NCI-H69 (cell line): ENCODE measurements at regions not wholly inside any gene's neighbourhood (a gene's known extent, or its start where the extent isn't known, plus 50 kb on each side); places are given as distances from the start of the nearest gene placed in this dataset.

Experiments used
- DNase-seq: peaks from one replicate; lab custom pipeline; 2025; lab: John Stamatoyannopoulos, UW

DNA sequence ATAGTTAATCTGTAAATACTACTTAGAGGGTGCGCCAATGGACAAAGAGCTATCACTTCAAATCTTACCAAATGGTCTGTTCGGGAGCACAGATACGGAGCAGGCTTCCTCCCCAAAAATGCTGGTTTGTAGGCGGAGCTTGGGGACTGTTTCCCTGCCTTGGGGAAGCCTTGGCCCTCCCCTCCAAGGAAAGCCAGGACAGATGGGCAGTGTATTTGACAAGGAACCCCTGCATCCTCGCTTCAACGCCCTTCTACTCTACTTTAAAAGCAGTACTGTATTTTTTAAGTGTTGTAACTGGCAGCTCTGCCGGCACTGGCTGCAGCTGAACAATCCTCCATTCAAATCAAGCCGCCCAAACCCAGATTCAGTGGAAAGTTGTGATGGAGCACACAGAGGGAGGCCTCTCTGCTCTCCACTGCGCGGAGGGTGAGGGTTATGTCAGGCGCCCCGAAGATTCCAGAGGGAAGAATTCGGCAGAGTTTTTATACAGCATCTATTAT is 83.1 kb upstream of the FNDC3B start:
- no peak for DNase-seq

DNA sequence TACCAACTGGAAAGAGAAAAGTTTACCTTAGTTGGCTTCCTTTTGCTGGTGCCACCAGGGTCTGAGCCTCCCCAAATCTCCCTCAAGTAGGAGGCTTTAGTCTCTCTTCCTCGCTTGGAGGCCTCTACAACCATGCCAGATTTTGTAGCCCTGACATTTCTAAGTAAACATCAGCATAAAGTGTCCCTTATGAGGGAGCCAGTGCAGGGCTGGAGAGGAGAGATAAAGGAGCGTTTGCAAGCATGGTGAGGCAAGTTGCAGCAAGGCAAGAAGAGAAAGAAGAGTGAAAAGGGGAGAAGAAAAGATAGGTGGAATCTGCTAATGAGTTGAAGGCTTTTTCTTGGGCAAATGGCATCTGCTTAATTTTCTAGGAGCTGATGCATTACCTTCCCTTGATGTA is 82.7 kb upstream of the FNDC3B start:
- DNase-seq: no peak

DNA sequence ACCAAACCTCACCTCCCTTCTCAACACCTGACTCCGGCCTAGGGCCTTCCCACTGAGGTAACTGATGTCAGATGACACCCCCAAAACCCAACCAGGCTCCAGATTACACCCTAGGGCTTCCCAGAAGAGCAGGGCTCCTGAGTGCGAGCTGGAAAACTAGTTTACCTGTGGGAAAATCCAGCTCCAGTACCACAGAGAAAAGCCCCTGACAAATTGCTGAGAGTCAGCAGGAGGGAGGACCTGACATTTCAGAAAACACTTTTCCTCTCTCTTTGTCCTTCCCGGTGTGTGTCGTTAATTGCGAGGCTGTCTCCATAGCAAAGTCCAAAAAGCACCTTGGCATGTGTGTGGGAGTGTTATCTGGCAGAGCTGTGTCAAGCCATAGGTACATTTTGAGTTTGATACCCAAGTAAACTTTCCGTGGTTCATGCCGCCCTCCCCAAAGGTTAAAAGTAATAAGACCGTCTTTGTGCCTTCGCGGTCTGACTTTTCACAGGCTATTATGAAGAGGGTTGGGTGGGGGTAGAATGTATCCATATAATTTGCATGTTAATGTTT is 79.8 kb upstream of the FNDC3B start:
- DNase-seq: peak; percentile 86

DNA sequence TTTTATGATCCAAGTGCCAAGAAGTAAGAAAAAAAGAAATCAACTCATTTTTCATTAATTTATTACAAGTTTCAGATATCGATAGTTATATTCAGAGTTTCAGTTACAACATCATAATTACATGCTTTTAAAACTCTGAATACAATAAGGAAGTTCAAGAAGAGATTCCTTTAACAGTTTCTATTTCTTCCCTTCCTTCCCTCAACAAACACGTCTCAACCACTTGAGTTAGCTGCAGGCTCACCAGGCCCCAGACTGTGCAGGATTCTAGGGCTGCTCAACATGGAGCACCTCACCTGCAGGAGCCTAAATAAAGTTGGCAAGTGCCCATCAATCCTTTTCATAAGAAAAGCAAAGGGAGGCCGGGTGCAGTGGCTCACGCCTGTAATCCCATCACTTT is 79.2 kb upstream of the FNDC3B start:
- DNase-seq: peak; percentile 37

DNA sequence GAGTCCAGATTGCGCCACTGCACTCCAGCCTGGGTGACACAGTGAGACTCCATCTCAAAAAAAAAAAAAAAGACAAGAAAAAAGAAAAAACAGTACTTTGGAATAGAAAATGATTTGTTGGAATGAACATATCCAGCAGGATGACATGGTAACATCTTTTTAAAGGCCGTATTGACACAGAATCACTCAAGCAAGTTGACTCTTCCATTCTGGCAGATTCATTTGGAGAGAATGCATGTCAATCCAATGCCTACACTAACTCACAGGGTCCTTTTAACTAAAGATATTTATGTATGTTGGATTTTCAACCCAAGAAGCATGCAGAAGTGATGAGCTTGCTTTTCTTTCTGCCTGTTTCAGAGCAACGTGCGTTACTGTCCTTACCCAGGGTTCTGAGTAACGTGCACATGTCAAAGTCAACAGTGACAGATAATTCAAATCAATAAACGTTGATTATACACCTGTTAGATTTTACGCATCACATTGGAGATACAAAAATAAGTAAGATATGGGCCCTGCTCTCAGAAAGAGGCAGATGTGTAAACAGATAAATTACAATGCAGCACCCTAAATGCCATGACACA is 77.1 kb upstream of the FNDC3B start:
- no peak for DNase-seq

DNA sequence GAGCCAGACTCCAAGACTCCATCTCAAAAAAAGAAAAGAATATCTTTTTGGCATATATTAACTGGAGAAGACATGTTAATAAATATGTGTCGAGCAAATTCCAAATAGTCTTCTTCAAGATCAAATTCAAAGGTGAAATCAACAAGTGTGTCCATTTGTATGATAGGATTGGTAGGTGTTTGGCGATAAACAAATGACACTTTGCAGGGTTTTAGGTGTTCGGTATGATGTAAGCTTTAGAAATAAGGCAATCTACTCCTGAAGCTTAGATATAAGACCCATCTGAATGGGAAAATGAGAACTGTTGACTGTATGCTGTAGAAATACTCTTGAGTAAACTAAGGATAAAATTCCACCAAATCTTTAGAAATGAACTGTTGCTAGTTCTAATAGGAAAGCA is 75.8 kb upstream of the FNDC3B start:
- no peak for DNase-seq

DNA sequence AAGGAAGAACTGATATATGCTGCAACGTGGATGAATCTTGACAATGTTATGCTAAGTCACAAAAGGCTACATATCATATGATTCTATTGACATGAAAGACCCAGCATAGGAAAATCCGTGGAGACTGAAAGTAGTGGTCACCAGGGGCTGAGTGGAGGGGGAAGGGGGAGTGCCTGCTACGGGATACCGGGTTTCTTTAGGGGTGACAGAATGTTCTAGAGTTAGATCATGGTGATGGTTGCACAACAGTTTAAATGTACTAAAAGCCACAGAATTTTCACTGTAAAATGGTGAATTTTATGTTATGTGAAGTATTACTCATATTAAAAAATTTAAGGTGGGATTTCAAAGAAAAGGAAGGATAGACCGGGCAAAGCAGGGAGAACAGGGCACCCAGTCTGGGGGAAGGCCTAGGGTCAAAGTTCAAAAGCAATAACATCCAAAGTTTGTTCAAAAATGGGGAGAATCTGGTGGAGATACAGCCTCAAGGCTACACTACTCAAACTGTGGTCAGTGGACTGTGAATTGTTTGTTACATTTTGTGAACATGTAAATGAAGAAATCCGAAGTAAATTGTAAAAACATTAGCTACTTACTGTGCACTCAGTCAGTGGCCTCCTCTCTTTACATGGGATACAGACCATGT is 74.2 kb upstream of the FNDC3B start:
- DNase-seq: no peak

DNA sequence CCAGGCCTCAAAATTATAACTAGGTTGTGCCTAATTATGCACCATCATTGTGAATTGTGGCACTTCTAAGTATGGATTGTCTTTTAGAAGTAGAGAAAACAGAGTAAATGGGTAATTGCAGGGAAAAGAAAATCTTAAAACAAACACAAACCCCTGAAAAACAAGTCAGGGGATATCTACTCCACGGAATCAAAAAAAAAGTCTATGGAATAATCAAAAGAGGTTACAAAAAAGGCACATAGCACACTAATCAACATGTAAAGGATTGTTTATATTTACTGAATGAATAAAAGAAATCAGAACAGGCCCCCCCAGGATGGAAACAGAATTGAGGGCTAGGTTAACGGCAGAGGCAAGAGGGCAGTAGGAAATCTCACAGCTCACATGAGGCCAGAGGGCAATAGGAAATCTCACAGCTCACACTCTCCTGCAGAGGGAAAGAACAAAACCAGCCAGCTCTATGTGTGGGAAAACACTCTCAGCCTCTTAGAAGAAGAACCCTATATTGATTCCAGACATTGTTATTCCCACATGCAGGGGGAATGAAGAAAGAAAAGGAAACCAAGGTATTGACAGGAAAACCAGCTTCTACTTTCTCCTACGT is 72.7 kb upstream of the FNDC3B start:
- no peak for DNase-seq

DNA sequence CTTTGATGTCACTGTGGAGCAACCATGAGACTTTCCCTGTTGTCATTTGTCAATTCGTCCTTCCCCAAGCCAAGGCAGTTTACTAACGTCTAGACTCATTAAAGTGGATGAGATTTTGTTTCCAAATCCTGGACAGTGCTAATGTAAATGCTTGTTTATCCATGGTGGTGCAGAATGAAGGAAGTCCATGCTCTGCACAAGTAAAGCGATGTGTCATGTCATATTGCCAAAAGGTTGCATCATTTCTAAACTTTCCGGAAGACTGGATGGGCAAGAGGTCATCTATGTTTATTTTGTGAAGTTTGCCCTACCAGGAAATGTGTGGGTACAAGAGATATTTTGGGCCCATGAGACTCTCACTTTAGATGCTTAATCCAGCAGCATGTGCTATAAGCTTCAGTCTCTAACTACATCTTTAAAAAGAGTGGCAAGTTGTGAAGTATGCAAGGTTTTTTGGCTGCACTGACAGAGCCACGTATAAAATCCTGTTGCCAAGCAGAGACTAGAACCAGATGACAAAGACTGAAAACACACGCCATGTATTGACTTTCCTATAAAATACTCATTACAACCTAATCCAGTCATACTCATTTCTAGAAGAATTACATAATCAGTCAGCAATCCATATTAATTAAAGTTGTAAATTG is 72.1 kb upstream of the FNDC3B start:
- DNase-seq: peak; percentile 30

DNA sequence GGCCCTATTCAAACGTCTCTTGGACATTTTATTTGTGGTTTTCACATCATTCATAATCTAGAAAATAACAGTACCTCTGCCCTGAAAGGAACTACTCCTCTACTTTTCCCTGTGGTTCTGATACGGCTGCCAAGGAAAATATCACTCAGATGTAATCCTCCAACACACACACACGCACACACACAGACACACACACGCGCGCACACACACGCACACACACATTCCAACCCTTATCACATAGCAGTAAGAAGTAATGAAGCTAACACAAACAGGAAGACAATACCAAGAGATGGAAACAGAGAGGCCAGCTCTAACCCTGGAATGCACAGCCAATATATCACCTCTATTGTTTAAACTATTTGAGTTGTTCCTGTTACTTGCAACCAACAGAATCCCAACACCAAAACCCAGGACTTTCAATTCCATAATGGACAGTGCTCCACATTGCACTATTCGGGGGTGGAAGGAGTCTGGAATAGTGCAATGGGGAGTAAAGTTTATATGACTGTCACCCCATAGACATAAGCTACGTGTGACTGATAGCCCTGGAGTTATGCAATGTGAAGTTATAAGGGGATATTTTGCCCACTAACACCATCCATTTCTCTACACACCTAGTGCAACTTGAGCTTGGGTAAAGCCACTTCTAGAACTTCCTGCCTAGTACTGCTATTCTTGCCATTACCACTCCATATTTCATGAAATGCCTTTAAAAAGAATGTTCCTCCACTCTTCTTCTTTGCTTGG is 71.3 kb upstream of the FNDC3B start:
- no peak for DNase-seq

DNA sequence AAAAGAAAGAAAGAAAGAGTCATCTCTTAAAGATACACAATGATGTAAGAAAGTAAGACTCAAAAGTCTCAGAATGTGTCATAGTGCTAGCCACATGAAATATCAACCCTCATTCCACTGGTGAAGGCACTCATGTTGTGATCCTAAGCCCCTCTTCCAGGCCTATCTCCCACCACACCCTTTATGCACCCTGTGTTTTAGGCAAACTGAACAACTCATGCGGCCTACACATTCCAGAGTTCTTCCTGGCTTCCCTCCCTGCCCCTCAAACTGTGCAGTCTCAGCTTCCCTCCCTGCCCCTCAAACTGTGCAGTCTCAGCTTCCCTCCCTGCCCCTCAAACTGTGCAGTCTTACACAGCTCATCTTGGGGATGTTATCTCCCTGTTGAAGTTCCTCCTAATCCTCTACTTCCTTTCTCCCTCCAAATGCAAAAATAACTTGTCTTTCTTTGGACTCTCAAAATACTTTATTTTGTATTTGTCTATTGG is 69.0 kb upstream of the FNDC3B start:
- DNase-seq: no peak

DNA sequence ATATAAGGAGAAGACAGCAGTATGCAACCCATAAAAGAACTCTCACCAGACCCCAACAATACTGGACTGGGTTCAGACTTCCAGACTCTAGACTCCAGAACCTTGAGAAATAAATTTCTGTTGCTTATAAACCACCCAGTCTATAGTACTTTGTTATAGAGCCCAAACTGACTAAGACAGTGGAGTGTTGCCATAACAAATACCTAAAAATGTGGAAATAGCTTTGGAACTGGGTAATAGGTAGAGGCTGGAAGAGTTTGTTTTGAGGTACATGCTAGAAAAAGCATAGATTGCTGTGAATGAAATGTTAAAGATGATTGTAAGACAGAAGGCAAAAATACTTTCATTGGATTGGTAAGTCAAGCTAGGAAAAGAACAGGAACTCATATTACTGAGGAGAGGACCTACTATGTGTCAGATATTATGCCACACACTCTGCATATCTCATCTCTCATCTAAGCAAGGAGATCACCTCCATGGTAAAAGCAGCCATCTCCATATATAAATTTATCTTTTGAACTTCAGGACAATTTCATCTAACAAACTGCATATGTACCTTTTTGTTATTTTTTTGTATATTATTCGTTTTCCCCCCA is 67.4 kb upstream of the FNDC3B start:
- DNase-seq: no peak

DNA sequence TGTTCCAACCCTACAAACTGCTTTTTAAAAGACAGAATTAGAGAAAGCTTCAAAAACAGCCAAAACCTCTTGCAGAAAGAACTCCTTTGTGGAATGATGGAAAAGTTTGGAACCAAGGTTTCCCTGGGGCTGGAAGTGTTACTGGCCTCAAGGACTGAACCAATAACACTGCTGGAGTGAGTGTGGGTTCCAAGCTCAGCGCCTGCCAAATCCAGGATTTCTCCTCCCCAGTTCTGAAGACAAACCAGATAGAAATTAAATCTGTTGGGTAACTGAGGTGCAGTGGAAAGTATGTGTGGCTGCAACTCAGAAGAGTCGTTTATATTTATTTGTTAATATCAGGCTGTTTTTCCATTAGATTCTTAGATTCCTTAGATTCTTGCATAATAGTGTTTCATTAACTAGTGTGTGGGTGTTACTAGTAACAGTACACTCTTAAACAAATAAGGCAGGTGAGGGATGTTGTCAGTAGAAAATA is 66.5 kb upstream of the FNDC3B start:
- no peak for DNase-seq

DNA sequence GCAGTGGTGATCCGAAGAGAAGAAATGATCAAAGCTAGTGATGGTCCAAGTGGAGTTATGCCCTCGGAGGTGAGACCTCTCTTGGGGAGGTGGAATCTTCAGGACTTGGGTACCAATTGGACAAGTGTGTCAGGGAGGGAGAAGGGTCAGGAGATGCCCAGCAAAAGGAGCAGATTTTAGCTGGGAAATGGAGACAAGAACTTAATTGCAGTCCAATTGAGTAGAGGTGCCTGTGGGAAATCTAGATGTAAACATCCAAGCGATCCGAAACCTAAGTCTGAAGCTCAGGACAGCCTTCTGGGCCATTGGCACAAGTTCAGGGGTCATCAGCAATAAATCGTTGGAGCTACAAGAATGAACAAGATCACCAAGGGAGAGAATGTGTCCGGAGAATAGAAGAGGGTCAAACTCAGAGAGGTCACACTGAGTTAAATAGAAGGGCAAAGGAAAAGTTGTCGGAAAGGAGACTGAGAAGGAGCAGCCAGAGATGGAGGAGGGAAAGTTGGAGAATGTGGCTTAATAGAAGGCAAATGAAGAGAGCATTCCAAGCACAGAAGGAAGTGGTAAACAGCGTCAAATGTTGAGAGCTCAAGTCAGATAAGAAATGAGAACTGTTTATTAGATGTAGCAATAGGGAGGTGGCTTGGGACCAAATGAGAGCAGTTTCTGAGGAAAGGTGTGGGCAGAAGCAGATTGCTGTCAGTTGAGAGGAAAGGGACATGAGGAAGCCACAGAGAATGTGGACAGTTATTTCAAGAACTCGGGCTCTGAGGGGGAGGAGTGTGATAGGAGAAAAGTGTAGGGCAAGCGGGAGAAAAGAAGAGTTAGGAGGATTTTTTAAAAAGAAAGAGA is 64.2 kb upstream of the FNDC3B start:
- no peak for DNase-seq

DNA sequence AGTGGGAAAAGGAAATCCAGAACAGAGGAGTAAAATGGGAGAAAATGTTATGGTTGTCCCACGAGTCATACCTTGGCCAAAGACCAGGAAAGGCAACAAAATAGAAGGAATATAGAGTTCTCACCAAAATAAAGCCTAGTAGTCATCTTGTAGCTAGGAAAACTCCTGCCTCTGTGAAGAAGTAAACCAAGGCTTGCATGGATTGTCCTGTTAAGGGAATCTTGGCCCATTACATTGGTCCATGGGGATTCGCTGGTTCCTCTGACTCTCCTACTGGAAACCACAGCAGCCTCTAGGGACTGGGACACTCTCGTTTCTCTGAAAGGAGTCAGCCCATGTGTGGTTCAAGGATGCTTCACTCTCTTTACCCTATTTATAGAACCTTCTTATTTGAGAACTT is 62.9 kb upstream of the FNDC3B start:
- no peak for DNase-seq

DNA sequence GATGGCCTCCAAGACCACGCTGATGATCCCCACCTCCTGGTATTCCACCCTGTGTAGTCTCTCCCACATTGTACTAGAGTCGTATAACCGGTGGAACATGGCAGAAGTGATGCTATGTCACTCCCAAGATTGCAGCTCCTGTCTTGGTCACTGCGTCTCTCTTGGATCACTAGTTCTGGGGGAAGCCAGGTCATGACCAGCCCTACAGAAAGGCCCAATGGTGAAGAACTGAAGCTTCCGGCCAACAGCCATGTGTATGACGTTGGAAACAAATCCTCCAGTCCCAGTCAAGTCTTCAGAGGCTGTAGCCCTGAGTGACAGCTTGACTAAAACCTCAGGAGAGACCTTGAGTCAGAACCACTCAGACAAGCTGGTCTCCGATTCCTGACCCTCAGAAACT is 61.9 kb upstream of the FNDC3B start:
- DNase-seq: no peak

DNA sequence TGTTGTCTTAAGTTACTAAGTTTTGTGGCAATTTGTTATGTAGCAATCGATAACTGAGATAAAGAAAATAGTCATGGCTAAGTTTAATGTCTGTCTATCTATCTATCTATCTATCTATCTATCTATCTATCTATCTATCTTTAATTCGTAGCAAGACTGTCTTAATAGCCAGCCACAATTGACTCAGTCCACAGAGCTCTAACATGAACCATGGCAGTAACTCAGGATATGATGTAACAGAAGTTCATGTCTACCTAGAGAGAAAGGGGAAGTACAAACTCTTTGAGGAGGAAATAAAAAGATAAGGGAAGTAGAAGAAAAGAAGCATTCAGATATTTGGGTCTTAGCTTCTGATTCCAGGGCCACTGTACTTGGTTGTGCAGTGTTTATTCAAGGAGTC is 61.5 kb upstream of the FNDC3B start:
- no peak for DNase-seq

DNA sequence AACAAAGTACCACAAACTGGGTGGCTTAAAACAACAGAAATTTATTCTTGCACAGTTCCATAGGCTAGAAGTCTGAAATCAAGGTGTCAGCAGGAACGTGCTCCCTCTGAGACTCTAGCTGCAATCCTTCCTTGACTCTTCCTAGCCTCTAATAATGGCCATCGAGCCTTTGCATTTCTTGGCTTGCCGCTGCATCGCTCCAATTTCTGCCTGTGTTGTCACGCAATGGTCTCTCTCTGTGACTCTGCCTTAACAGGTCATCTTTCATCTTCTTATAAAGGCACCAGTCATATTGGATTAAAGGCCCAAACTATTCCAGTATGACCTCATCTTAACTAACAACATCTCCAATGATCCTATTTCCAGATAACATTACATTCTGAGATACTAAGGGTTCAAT is 61.0 kb upstream of the FNDC3B start:
- no peak for DNase-seq

DNA sequence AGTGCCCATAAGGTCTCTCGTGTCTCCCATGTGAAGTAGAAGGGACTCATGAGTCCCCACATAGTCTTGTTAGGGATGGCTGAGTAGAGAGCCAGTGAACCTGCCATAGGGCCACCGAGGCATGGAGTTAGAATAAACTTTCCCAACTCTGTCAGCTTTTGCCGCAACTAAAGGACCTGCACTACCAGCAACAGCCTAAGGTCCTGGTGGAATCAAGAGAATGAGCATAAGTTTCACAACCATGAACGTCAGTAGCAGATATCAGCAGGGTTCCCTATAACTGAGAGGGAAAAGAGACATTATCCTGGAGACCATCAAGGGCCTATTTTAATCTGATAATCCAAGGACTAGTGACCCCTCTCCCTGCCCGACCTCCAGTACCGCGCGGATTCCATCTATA is 60.3 kb upstream of the FNDC3B start:
- DNase-seq: no peak

DNA sequence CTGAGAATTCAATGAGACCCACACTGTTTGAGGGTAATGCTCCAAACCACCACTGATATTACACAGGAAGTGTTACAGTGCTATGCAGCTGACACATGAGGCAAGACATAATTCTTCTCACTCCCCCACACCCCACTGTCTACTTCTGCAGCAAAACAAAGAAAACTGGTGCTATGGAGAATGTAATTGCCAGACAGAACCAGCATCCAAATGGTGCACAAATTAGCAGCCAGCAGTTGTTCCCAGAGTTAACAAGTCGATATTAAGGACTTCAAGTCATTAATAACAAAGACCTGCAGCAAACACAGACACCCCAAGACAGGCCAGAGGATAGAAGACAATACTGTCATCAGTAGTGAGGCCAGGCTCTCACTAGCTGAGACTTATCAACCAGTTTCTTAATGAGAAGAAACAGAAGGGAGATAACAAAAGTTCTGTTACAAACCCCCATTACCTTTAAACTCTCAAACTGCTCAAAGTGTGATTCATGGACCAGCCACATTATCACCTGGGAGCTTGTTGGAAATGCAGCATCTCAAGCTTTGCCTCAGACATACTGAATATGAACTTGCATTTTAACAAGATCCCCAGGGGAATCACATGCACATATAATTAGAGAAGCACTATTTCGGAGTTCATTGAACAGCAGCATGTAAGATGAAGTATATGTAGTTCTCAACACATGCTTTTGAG is 58.7 kb upstream of the FNDC3B start:
- DNase-seq: peak; percentile 68
